Fibroblast of pulmonary artery (primary cell): ENCODE measurements at regions not wholly inside any gene's neighbourhood (a gene's known extent, or its start where the extent isn't known, plus 50 kb on each side); places are given as distances from the start of the nearest gene placed in this dataset.
"Not testable (repeated sequence)": the region's sequence is repeated elsewhere in the genome, so short reads cannot be mapped to it uniquely, and the experiment has no call there.

Source experiments
- DNase-seq: peaks from one replicate; pipeline ENCODE4 v3.0.0-alpha.2; 2010; ENCODE audit warnings: low read depth
- H3K4me3 ChIP-seq: replicated peaks from 2 replicates; pipeline ENCODE4 v1.5.1; 2011; ENCODE audit warnings: low read depth, mild to moderate bottlenecking, control low read depth, low read length, moderate library complexity
- CTCF ChIP-seq: IDR thresholded peaks from 2 replicates; pipeline ENCODE4 v1.5.1; 2011; ENCODE audit warnings: mild to moderate bottlenecking, control low read depth, low read length, inconsistent platforms; ENCODE audit errors: missing control alignments

DNA sequence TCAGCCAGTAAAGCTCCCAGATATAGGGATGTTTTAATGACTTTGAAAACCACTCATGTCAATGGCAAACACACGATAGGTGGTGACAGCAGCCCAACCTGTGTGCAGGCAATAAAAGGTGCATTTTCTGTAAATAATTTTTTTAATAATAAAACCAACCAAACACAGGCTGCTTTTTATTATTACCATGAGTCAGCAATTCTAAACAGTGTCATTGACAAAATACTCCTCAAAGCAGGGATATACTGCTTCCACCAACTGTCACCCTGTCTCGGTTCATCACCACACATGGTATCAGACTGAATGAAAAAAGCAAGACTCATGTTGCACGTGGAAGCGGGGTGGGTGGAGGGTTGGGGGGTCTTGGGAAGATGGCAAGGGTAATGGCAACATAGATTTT, 195.9 kb downstream of the ANKRD60 start:
- no peak for DNase-seq
- TF ChIP-seq CTCF: no peak

DNA sequence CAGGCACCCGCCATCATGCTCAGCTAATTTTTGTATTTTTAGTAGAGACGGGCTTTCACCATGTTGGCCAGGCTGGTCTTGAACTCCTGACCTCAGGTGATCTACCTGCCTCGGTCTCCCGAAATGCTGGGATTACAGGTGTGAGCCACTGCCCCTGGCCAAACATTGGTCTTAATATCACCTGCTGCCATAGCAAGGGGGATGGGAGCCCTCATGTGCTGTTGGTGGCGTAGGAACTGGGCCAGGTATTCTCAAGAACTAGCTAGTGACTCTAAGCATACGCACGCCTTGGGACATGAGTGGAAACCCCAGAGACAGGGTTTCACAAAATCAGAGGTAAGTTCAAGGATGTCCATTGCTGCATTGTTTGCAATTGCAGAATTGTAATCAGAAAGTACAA, 197.1 kb downstream of the ANKRD60 start:
- H3K4me3 ChIP-seq: not testable (repeated sequence)

More for the DNA sequence above, 195.9 kb downstream of the ANKRD60 start:
- no peak overlapping the region for H3K4me3 ChIP-seq

GRCh38 chr20:58028123-58028522, 200.3 kb downstream of the ANKRD60 start:
- no peak overlapping the region for H3K4me3 ChIP-seq
- no peak for DNase-seq
- TF ChIP-seq CTCF: no peak

More for the DNA sequence above, 197.1 kb downstream of the ANKRD60 start:
- not testable (repeated sequence) for DNase-seq

- DNase-seq: no peak
- TF ChIP-seq CTCF: no peak
Measured at GRCh38 chr20:58026361-58026760, 202.1 kb downstream of the ANKRD60 start.

GRCh38 chr20:58025233-58025632, 203.2 kb downstream of the ANKRD60 start:
- no peak for DNase-seq

More at GRCh38 chr20:58026361-58026760, 202.1 kb downstream of the ANKRD60 start:
- no peak overlapping the region for H3K4me3 ChIP-seq

GRCh38 chr20:58024241-58024721, 204.2 kb downstream of the ANKRD60 start:
- no peak for TF ChIP-seq CTCF
- DNase-seq: no peak
- H3K4me3 ChIP-seq: no peak overlapping the region

More at GRCh38 chr20:58025233-58025632, 203.2 kb downstream of the ANKRD60 start:
- no peak for TF ChIP-seq CTCF
- no peak overlapping the region for H3K4me3 ChIP-seq

DNA sequence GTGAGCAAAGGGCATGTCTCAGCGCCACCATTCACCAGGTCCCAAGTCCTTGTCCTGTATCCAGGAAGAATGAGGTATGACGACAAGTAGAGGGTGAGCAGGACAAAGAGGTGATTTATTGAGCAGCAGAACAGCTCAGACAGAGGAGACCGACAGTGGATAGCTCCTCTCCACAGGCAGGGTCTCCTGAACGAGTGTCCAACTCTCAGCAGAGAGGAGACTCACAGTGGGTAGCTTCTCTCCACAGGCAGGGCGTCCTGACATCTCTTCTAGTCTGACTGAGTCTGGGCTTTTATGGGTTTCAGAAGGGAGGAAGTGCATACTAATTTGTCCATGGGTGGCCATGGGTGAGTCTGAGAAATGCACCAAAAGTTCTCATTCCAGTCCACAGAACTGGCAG, 204.7 kb downstream of the ANKRD60 start:
- no peak for DNase-seq
- no peak for TF ChIP-seq CTCF
- no peak overlapping the region for H3K4me3 ChIP-seq
